ENCODE measurements at regions not wholly inside any gene's neighbourhood (a gene's known extent, or its start where the extent isn't known, plus 50 kb on each side); places are given as distances from the start of the nearest gene placed in this dataset.

DNA sequence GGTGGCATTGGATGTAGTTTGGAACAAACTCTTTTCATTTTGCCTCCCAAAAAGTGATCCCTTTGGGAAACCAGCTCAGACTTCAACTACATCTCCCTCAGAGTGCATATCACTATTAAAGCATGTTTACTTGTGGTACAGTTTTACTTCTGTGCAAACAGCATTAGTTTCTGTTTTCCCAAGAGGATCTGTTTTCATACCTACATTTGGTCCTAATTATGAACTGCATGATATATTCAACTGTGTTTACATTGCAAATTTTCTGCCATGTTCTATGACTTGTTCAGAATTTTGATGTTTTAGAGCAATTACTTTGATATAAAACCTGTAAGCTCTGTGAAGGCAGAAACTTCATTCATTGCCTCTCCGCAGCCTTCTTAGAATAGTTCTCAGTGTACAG lies 681.5 kb upstream of the ACO1 start:
- H4K20me1 ChIP-seq (replicated peaks; ENCODE audit: control insufficient read depth, insufficient read depth, low read length): no peaks in the 10 kb centered on the region
- ATAC-seq: no peak
- H3K4me2 ChIP-seq (ENCODE audit: insufficient read depth, low read length): no peak overlapping the region
- intact Hi-C loops (cut with micrococcal nuclease): no loop called here
- H3K4me1 ChIP-seq (replicated peaks in 1 of 2; ENCODE audit: control insufficient read depth in 2 of 2, insufficient read depth in 2 of 2, low read length in 2 of 2): no peaks in the 10 kb centered on the region
- CTCF ChIA-PET (ENCODE audit: low intra/inter-chr PET ratio): no interaction called here
- TF ChIP-seq EP300 (IDR thresholded peaks at IDR 0.05; ENCODE audit: low read length): no peak
- no peak for TF ChIP-seq ZSCAN29 (IDR thresholded peaks at IDR 0.05)
- no peak for TF ChIP-seq ZNF175 (CRISPR knock-in tag; IDR thresholded peaks at IDR 0.05; ENCODE audit: low read depth)
- TF ChIP-seq MAZ (CRISPR knock-in tag; conservative IDR thresholded peaks at IDR 0.05 in 1 of 2, IDR thresholded peaks at IDR 0.05 in 1 of 2): no peak
- TF ChIP-seq ZNF140 (CRISPR knock-in tag; IDR thresholded peaks at IDR 0.05): no peak
- no peak for TF ChIP-seq SNRNP70 (optimal IDR thresholded peaks at IDR 0.05; ENCODE audit: low read depth, low read length)
- no peak for TF ChIP-seq TARDBP (IDR thresholded peaks at IDR 0.05)
- TF ChIP-seq RFX1 (IDR thresholded peaks at IDR 0.05): no peak
- TF ChIP-seq ZBTB26 (CRISPR knock-in tag; IDR thresholded peaks at IDR 0.05): no peak
- TF ChIP-seq CBX8 (IDR thresholded peaks at IDR 0.05; ENCODE audit: borderline replicate concordance, extremely low read depth, low read depth, low read length, poor library complexity, severe bottlenecking): no peak
- TF ChIP-seq FOXJ2 (tag; IDR thresholded peaks at IDR 0.05): no peak
- TF ChIP-seq ELF1 (tag; IDR thresholded peaks at IDR 0.05): no peak
- no peak for TF ChIP-seq NFE2L1 (tag; IDR thresholded peaks at IDR 0.05; ENCODE audit: borderline replicate concordance, low read depth)
- TF ChIP-seq KAT7 (CRISPR knock-in tag; IDR thresholded peaks at IDR 0.05; ENCODE audit: borderline replicate concordance): no peak
- no peak for TF ChIP-seq HNRNPH1 (optimal IDR thresholded peaks at IDR 0.05; ENCODE audit: low read depth, low read length)
- TF ChIP-seq ZNF232 (CRISPR knock-in tag; IDR thresholded peaks at IDR 0.05): no peak
- no peak for TF ChIP-seq ZKSCAN1 (IDR thresholded peaks at IDR 0.05; ENCODE audit: low read depth, low read length)
- TF ChIP-seq, protein P1, sequence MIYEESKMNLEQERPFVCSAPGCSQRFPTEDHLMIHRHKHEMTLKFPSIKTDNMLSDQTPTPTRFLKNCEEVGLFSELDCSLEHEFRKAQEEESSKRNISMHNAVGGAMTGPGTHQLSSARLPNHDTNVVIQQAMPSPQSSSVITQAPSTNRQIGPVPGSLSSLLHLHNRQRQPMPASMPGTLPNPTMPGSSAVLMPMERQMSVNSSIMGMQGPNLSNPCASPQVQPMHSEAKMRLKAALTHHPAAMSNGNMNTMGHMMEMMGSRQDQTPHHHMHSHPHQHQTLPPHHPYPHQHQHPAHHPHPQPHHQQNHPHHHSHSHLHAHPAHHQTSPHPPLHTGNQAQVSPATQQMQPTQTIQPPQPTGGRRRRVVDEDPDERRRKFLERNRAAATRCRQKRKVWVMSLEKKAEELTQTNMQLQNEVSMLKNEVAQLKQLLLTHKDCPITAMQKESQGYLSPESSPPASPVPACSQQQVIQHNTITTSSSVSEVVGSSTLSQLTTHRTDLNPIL (CRISPR knock-in tag; IDR thresholded peaks at IDR 0.05): no peak
- no peak for TF ChIP-seq CHD1 (IDR thresholded peaks at IDR 0.05; ENCODE audit: low read length)
- H3K27ac ChIP-seq (ENCODE audit: extremely low read depth, low read depth, low read length): no peak overlapping the region
- no peak overlapping the region for H2AFZ ChIP-seq (ENCODE audit: low read depth, low read length)
- 25% methylated on average over 1 of the region's 1 CpG for WGBS (ENCODE audit: insufficient coverage, low coverage, missing lambda C conversion rate)
- H3K9ac ChIP-seq (ENCODE audit: insufficient read depth in 1 of 2, low read depth in 2 of 2, low read length in 2 of 2): no peak overlapping the region
- no peak for DNase-seq (ENCODE audit: extremely low read depth in 1 of 4, low spot score in 3 of 4)
- H3K4me3 ChIP-seq: no peak overlapping the region
- H3K27me3 ChIP-seq (ENCODE audit: control insufficient read depth in 2 of 2, insufficient read depth in 2 of 2, low read length in 2 of 2): no peaks in the 10 kb centered on the region
- no peaks in the 10 kb centered on the region for H3K36me3 ChIP-seq (ENCODE audit: control insufficient read depth, insufficient read depth, low read length)
- POLR2A ChIA-PET: no interaction called here
- no peaks in the 10 kb centered on the region for H3K9me1 ChIP-seq (ENCODE audit: control insufficient read depth, insufficient read depth, low read length)
- no peaks in the 10 kb centered on the region for H3K9me3 ChIP-seq (replicated peaks; ENCODE audit: control insufficient read depth, insufficient read depth, low read depth, low read length)
- no peaks in the 10 kb centered on the region for H3K79me2 ChIP-seq (ENCODE audit: control insufficient read depth, insufficient read depth, low read length)
- no TSS peak for BruUV-seq (replicated peaks)
- in situ Hi-C loops (cut with MboI): no loop called here
- FAIRE-seq: no peak

Measured in K562 (cell line).